ENCODE measurements at regions not wholly inside any gene's neighbourhood (a gene's known extent, or its start where the extent isn't known, plus 50 kb on each side); places are given as distances from the start of the nearest gene placed in this dataset.
"Not testable (repeated sequence)": the region's sequence is repeated elsewhere in the genome, so short reads cannot be mapped to it uniquely, and the experiment has no call there.

GRCh38 chr3:193902607-193903511, 233.1 kb upstream of the HES1 start:
- no peak for DNase-seq (ENCODE audit: low read depth)

GRCh38 chr3:193903512-193903817, 232.5 kb upstream of the HES1 start:
- DNase-seq (ENCODE audit: low read depth): no peak

GRCh38 chr3:193903966-193904365, 232.0 kb upstream of the HES1 start:
- DNase-seq (ENCODE audit: low read depth): no peak

GRCh38 chr3:193905541-193906396, 230.2 kb upstream of the HES1 start:
- DNase-seq (ENCODE audit: low read depth): peak; percentile 40

- no peak for DNase-seq (ENCODE audit: low read depth)
These were observed 229.0 kb upstream of the HES1 start for GRCh38 chr3:193906849-193907410.

GRCh38 chr3:193908181-193908744, 227.7 kb upstream of the HES1 start:
- DNase-seq (ENCODE audit: low read depth): no peak

- DNase-seq (ENCODE audit: low read depth): no peak
These were observed 226.6 kb upstream of the HES1 start for GRCh38 chr3:193909387-193909786.

GRCh38 chr3:193910310-193910709, 225.6 kb upstream of the HES1 start:
- no peak for DNase-seq (ENCODE audit: low read depth)

- no peak for DNase-seq (ENCODE audit: low read depth)
These were observed 224.8 kb upstream of the HES1 start for GRCh38 chr3:193910886-193911738.

- no peak for DNase-seq (ENCODE audit: low read depth)
These were observed 224.1 kb upstream of the HES1 start for GRCh38 chr3:193911784-193912340.

GRCh38 chr3:193912621-193913178, 223.2 kb upstream of the HES1 start:
- DNase-seq (ENCODE audit: low read depth): no peak

GRCh38 chr3:193914602-193915001, 221.3 kb upstream of the HES1 start:
- DNase-seq (ENCODE audit: low read depth): no peak

- DNase-seq (ENCODE audit: low read depth): no peak
These were observed 220.8 kb upstream of the HES1 start for GRCh38 chr3:193915099-193915498.

GRCh38 chr3:193915613-193916012, 220.3 kb upstream of the HES1 start:
- DNase-seq (ENCODE audit: low read depth): no peak

GRCh38 chr3:193917158-193917557, 218.8 kb upstream of the HES1 start:
- no peak for DNase-seq (ENCODE audit: low read depth)

- DNase-seq (ENCODE audit: low read depth): no peak
These were observed 214.5 kb upstream of the HES1 start for GRCh38 chr3:193921465-193921864.

- DNase-seq (ENCODE audit: low read depth): no peak
These were observed 213.7 kb upstream of the HES1 start for GRCh38 chr3:193922034-193922774.

- DNase-seq (ENCODE audit: low read depth): not testable (repeated sequence)
These were observed 212.0 kb upstream of the HES1 start for GRCh38 chr3:193923958-193924357.

- not testable (repeated sequence) for DNase-seq (ENCODE audit: low read depth)
These were observed 209.9 kb upstream of the HES1 start for GRCh38 chr3:193926071-193926470.

Measured in LHCN-M2 (cell line).